ENCODE measurements at regions not wholly inside any gene's neighbourhood (a gene's known extent, or its start where the extent isn't known, plus 50 kb on each side); places are given as distances from the start of the nearest gene placed in this dataset.

DNA sequence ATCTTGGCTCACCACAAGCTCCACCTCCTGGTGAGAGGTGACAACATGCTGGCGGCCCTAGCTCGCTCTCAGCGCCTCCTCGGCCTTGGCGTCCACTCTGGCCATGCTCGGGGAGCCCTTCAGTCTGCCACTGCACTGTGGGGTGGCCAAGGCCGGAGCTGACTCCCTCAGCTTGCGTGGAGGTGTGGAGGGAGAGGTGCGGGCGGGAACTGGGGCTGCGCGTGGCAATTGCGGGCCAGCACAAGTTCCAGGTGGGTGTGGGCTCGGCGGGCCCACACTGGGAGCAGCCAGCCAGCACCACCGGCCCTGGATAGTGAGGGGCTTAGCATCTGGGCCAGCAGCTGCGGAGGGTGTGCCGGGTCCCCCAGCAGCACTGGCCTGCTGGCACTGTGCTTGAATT, 275.7 kb upstream of the P2RY1 start (continued):
- TF ChIP-seq CREB1 (CRISPR knock-in tag; IDR thresholded peaks at IDR 0.05; ENCODE audit: low read depth) (no peak), STAT1 (IDR thresholded peaks at IDR 0.05; ENCODE audit: unreplicated experiment) (no peak), EZH2 (IDR thresholded peaks at IDR 0.05; ENCODE audit: low read depth, unreplicated experiment) (no peak), JUNB (IDR thresholded peaks at IDR 0.05; ENCODE audit: unreplicated experiment) (no peak), ZNF114 (CRISPR knock-in tag; IDR thresholded peaks at IDR 0.05) (no peak), ZNF331 (CRISPR knock-in tag; IDR thresholded peaks at IDR 0.05; ENCODE audit: low read depth) (no peak), POLR2AphosphoS5 (IDR thresholded peaks at IDR 0.05; ENCODE audit: low read depth) (no peak)
- TF ChIP-seq, protein P1, sequence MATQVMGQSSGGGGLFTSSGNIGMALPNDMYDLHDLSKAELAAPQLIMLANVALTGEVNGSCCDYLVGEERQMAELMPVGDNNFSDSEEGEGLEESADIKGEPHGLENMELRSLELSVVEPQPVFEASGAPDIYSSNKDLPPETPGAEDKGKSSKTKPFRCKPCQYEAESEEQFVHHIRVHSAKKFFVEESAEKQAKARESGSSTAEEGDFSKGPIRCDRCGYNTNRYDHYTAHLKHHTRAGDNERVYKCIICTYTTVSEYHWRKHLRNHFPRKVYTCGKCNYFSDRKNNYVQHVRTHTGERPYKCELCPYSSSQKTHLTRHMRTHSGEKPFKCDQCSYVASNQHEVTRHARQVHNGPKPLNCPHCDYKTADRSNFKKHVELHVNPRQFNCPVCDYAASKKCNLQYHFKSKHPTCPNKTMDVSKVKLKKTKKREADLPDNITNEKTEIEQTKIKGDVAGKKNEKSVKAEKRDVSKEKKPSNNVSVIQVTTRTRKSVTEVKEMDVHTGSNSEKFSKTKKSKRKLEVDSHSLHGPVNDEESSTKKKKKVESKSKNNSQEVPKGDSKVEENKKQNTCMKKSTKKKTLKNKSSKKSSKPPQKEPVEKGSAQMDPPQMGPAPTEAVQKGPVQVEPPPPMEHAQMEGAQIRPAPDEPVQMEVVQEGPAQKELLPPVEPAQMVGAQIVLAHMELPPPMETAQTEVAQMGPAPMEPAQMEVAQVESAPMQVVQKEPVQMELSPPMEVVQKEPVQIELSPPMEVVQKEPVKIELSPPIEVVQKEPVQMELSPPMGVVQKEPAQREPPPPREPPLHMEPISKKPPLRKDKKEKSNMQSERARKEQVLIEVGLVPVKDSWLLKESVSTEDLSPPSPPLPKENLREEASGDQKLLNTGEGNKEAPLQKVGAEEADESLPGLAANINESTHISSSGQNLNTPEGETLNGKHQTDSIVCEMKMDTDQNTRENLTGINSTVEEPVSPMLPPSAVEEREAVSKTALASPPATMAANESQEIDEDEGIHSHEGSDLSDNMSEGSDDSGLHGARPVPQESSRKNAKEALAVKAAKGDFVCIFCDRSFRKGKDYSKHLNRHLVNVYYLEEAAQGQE (IDR thresholded peaks at IDR 0.05; ENCODE audit: unreplicated experiment): no peak

DNA sequence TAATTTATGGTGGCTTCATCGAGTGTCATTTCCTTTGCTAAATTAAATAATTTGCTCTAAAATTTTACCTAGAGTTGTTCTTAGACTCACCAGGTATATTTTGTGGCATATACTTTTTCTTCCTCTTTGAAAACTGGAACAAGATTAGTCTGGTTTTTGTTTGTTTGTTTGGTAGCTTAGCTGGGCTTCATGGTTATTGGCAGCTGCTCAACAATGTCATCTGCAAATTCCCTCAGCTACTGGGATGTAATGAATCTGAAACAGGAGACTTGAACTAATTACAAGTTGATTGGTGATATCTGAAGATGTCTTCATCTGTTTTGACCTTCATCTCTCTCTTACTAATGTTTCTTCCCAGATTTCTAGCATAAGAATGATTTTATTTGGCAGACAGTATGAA, 270.5 kb upstream of the P2RY1 start:
- Mint-ChIP-seq H3K27ac (no peak overlapping the region), H3K4me1 (no peaks in the 10 kb centered on the region), H3K4me3 (no peak overlapping the region), H3K27me3 (ENCODE audit: insufficient read depth, low read depth, poor library complexity) (peaks cover 4% of the 10 kb centered on the region), H3K9me3 (no peaks in the 10 kb centered on the region), H3K36me3 (ENCODE audit: low read depth) (peaks cover 3% of the 10 kb centered on the region; the same call in 2 of the 3 replicates)
- no peak for TF ChIP-seq JUNB (IDR thresholded peaks at IDR 0.05; ENCODE audit: unreplicated experiment)
- TF ChIP-seq EZH2 (IDR thresholded peaks at IDR 0.05; ENCODE audit: low read depth, unreplicated experiment): no peak
- no peak for TF ChIP-seq STAT1 (IDR thresholded peaks at IDR 0.05; ENCODE audit: unreplicated experiment)
- TF ChIP-seq, protein P2, sequence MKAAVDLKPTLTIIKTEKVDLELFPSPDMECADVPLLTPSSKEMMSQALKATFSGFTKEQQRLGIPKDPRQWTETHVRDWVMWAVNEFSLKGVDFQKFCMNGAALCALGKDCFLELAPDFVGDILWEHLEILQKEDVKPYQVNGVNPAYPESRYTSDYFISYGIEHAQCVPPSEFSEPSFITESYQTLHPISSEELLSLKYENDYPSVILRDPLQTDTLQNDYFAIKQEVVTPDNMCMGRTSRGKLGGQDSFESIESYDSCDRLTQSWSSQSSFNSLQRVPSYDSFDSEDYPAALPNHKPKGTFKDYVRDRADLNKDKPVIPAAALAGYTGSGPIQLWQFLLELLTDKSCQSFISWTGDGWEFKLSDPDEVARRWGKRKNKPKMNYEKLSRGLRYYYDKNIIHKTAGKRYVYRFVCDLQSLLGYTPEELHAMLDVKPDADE (IDR thresholded peaks at IDR 0.05): no peak
- no peak for TF ChIP-seq NANOG (IDR thresholded peaks at IDR 0.05; ENCODE audit: borderline replicate concordance)
- Histone ChIP-seq H2AFZ (no peak overlapping the region), H3F3A (replicated peaks; ENCODE audit: low read depth) (no peaks in the 10 kb centered on the region), H3K4me3 (no peak overlapping the region), H3K27me3 (ENCODE audit: insufficient read depth) (no peaks in the 10 kb centered on the region), H3K27ac (ENCODE audit: low read depth) (no peak overlapping the region), H3K4me1 (ENCODE audit: insufficient read depth) (no peaks in the 10 kb centered on the region), H3K4me2 (no peak overlapping the region), H3K36me3 (ENCODE audit: insufficient read depth) (no peaks in the 10 kb centered on the region), H4K20me1 (replicated peaks; ENCODE audit: insufficient read depth) (no peaks in the 10 kb centered on the region), H3K79me2 (replicated peaks; ENCODE audit: insufficient read depth) (no peaks in the 10 kb centered on the region), H3K9me2 (ENCODE audit: insufficient read depth) (peaks cover 8% of the 10 kb centered on the region)
- ATAC-seq (no peak), DNase-seq (ENCODE audit: low spot score) (no peak)
